ENCODE measurements at regions not wholly inside any gene's neighbourhood (a gene's known extent, or its start where the extent isn't known, plus 50 kb on each side); places are given as distances from the start of the nearest gene placed in this dataset.

- TF ChIP-seq CTCF (IDR thresholded peaks at IDR 0.05; ENCODE audit: insufficient read depth, missing control alignments): no peak
- FAIRE-seq (no peak), DNase-seq (ENCODE audit: insufficient read length, low spot score) (no peak)
These were observed 111.8 kb upstream of the ADAMTSL1 start for GRCh38 chr9:18362166-18362565.

GRCh38 chr9:18362901-18363685 is 110.9 kb upstream of the ADAMTSL1 start:
- TF ChIP-seq CTCF (IDR thresholded peaks at IDR 0.05; ENCODE audit: insufficient read depth, missing control alignments): no peak
- DNase-seq (ENCODE audit: insufficient read length, low spot score) (no peak), FAIRE-seq (no peak)

DNA sequence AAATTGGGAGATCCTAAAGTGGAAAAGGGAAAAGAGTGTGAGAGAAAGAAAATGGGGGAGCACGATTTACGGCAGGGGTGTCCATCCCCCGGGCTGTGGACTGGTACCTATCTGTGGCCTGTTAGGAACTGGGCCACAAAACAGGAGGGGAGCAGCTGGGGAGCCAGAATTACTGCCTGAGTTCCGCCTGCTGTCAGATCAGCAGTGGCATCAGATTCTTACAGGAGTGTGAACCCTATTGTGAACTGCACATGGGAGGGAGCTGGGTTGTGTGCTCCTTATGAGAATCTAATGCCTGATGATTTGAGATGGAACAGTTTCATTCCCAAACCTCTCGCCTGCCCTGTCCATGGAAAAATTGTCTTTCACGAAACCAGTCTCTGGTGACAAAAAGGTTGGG is 108.3 kb upstream of the ADAMTSL1 start:
- DNase-seq (ENCODE audit: insufficient read length, low spot score) (no peak), FAIRE-seq (no peak)
- no peak for TF ChIP-seq CTCF (IDR thresholded peaks at IDR 0.05; ENCODE audit: insufficient read depth, missing control alignments)

DNA sequence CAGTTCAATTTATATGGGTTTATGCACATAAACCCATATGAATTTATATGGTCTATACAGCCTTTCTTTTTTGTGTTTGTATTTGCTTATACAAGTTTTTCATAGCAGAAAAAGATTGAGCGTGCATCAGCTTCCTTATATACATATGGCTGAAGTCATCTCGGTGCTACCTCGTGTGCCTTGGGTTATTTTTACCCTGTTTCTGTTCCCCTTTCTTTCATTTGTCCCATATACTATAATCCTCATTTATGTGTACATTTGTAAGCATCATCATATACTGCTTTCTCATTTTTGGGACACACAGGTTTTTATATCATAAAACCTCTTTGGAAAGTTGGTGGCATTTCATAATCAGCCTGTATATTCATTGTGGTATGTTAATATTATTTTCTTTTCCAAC is 107.8 kb upstream of the ADAMTSL1 start:
- TF ChIP-seq CTCF (IDR thresholded peaks at IDR 0.05; ENCODE audit: insufficient read depth, missing control alignments): no peak
- DNase-seq (ENCODE audit: insufficient read length, low spot score): no peak
- no peak for FAIRE-seq

DNA sequence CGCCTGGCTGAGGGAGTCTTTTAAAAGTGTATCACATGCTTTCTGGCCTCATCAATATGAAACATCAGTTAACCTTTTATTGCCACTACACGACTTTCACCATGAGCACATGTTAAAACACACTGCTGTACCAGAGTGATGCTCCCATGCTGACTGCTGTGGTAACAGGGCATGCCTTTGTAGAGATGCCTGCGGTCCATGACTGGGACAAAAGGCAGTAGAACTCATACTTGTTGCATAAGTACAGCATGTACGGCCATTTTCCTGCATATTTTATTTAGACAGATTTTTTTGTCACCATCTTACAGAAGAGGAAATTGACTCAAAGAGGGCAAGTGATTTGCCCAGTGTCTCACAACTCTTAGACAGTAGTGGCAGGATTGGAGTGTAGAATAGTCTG is 105.7 kb upstream of the ADAMTSL1 start:
- FAIRE-seq: no peak
- no peak for TF ChIP-seq CTCF (IDR thresholded peaks at IDR 0.05; ENCODE audit: insufficient read depth, missing control alignments)
- DNase-seq (ENCODE audit: insufficient read length, low spot score): no peak

DNA sequence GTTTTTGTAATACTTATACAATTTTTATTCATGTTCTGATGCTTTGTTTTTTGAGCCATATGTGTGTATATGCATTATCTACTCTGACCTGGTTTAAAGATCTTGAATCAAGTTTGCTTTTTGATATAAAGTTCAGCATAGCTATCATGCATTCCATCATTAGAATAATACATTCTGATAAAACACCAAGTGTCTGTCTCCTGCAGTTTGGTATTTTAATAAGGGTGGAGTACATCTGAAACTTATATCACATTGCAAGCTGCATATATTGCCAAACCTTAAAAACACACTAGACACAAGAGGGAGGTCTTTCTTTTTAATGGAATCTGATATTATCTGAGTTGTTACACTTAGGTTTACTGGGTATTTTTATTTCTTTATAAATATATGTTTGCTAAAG is 102.8 kb upstream of the ADAMTSL1 start:
- no peak for TF ChIP-seq CTCF (IDR thresholded peaks at IDR 0.05; ENCODE audit: insufficient read depth, missing control alignments)
- no peak for FAIRE-seq
- no peak for DNase-seq (ENCODE audit: insufficient read length, low spot score)

GRCh38 chr9:18371621-18372020 is 102.3 kb upstream of the ADAMTSL1 start:
- TF ChIP-seq CTCF (IDR thresholded peaks at IDR 0.05; ENCODE audit: insufficient read depth, missing control alignments): no peak
- no peak for FAIRE-seq
- DNase-seq (ENCODE audit: insufficient read length, low spot score): no peak

Data from D721Med (cell line).